NK-92 (cell line): ENCODE measurements at regions not wholly inside any gene's neighbourhood (a gene's known extent, or its start where the extent isn't known, plus 50 kb on each side); places are given as distances from the start of the nearest gene placed in this dataset.

ENCODE experiments used
- DNase-seq: peaks from one replicate; lab custom pipeline; 2025; ENCODE audit not compliant: unreplicated experiment; lab: John Stamatoyannopoulos, UW

DNA sequence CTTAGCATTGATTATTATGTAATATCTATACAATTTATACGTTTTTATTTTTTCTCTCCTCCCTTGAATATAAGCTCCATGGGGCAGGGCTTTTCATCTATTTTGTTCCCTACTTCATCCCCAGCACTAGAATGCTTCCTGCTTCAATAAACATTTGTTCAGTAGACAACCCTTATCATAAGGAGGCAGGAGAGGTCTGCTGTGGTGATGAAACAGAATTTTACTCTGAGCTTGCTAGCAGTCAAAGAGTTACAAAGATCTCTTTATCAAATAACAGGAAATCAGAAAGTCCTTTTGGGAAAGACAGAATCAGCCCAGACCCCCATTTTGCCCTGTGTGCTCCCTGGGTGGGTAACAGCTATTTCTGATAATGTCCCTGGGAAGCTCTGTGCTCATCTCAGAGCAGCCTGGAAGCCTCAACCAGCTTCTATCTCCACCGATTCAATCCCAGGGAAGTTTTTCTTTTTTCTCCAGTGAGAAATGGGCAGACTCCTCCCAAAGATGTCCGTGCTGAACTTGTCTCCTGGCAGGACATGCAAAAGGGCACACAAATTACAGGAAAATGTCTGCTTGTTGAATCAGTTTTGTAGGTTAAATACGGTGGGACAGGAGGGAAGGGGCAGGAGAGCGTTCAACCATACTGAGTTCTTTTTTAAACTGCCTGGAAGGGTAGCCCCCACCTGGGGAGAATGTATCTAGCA lies 84.7 kb upstream of the PKDCC start:
- no peak for DNase-seq

DNA sequence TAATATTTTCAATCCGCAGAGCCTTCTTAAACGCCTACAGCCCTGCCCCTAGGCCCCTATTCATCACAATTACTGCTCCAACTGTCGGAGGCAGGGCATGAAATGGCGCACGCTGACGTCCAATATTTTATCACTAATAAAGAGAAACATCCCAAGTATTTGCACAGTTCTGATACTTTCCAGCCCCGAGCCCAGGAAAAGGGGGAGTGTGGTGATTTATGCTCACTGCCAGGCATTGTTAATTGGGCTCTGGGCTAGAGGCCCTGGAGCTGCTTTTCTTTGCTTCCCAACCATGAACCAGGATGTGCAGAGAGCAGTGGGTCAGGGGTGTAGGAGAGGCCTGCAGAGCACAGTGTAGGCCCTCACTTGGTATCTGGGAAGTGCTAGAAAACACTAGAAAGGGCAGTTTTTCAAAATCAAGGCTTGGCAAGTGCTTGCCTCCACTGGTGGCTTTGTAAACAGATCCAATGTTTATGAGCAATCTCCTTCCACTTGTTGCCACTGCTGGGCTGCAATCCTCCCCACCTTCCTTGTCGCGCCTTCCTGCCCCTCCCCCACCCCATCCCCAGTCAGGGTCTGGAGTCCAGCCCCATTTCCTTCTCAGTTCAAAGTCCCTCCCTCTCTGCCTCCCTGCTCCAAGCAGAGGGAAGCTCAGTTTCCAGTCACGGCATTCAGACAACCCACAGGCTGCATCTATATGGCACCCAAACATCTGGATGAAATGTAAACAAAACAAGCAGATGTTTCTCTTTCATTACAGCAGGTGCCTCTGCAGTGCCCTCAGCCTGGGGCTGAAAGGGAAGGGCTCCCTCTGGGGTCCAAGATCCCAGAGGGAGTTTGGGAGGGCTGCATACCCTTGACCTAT lies 83.9 kb upstream of the PKDCC start:
- no peak for DNase-seq

DNA sequence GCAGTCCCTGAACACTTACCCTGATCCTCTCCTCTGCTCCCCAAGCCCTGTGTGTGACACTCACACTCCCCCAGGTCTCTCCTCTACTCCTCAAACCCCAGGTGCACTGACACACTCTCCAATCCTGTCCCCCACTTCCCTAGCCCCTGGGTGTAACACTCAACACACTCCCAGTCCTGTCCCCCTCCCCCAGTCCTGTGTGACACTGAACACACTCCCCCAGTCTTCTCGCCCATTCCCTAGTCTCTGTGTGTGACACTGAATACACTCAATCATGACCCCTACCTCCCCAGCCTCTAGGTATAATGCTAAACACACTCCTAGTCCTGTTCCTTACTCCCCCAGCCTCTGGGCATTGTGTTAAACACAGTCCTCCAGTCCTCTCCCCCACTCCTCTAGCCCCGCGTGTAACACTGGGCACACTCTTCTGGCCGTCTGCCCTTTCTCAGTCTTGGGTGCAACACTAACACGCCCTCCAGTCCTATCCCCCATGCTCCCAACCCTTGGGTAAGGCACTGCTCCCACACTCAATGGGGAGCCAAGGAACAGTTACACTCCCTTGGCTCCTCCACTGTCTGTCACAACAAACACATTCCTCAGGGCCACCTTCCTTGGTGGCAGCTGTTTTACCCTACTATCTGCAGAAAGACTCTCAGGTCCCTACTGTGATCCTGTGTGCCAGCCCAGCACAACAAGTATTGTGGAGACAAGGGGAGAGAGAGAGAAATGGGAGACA lies 82.5 kb upstream of the PKDCC start:
- no peak for DNase-seq

DNA sequence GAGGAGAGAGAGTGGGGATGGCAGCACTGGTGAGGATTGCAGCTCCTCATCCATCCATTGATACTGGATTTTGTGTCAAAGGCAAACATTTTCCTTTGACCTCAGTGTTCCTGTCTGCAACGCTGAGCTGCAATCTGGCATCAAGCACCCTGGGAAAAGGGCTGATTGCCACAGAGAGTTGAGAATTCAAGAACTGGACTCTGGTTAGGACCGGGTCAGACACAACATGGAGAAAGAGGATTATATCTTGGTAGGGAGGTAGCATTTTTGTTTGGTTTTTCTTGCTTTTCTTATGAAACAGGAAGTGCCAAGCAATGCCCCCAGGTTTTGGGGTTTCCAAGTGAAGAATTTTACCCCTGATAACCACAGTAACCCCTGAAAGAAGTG lies 81.9 kb upstream of the PKDCC start:
- no peak for DNase-seq

DNA sequence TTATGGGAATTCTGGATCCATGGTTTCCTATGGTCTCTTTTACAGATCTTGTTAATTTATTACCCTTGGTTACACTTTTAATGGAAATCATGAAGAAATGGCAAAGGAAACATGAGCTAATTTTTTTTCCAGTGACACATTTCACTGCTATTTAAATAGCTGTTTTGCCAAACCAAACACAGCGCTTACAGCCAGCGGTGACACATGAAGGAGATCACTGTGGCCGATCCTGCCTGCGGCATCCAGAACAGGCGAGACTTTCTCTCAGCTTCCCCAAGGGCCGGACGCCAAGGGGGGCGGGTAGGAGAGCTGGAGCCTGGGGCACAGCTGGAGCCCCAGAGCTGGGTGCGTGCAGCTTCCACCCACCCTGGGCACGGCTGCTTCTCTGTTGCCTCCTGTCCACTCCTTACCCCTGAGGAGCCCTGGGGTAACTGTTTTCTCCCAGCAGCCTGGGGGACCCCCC lies 81.4 kb upstream of the PKDCC start:
- no peak for DNase-seq

DNA sequence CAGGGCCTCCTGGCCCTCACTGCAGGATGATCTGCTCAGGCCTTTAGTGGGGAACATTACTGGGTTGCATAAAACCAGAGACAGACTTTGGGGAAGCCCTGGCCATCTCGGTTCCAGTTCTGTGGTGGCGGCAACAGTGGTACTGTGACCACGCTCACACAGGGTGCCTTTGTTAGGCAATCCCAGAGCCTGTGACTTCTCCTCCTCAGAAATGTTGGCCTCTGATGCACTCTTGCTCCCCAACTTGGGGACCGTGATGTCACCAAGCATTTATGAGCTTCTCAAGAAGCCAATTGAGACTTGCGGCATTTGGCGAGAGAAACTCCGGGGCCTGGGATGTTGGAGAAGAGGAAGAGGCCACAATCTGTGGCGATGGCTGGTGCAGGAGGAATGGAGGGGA lies 80.9 kb upstream of the PKDCC start:
- no peak for DNase-seq

DNA sequence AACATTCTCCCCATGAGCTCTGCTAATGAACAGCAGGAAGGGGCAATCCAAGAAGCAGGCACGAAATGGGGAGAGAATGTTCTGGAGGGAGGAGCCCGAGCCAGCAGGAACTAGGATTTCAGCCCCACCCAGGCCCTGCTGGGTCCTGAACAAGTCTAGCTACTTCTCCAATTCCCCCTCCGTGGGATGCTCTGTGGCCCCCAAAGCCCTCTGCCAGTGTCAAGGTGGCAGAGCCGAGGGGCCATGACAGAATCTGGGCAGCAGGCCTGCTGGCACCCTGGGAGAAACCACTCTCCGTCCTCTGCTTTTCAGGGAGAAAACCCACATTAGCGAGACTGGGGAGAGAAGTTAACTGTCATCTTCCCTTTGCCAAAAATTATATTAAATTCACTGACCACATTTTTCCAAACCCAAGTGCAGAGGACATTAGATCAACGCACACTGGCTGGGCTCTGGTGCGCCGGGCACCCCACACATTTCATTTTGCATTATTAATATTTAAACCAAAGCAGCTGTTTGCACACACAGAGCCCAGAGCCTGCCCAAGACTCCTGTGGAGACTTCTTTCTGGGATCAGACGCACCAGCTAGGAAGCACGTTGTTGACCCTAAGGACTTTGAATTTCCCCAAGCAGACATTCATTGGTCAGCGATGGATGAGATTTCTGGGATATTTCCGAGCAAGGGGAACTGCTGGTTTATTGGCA lies 80.2 kb upstream of the PKDCC start:
- DNase-seq = no peak

DNA sequence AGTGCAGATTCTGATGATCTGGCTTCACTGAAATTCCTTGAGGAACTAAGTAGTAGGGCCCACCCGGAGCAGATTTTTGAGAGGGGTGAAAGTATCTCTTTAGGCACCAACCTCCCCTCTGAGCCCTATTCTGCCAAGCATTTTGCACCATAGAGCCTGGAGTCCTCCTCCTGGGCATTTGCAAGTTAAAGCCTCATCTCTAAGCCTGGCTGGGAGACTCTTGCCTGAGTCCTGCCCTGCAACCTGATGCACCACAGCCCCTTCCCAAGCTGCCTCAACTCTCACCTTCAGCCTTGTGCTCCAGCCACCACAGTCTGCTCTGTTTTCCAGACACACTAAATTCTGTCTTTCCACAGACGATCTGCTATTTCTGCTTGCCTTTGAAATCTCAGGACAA lies 79.6 kb upstream of the PKDCC start:
- DNase-seq = no peak

DNA sequence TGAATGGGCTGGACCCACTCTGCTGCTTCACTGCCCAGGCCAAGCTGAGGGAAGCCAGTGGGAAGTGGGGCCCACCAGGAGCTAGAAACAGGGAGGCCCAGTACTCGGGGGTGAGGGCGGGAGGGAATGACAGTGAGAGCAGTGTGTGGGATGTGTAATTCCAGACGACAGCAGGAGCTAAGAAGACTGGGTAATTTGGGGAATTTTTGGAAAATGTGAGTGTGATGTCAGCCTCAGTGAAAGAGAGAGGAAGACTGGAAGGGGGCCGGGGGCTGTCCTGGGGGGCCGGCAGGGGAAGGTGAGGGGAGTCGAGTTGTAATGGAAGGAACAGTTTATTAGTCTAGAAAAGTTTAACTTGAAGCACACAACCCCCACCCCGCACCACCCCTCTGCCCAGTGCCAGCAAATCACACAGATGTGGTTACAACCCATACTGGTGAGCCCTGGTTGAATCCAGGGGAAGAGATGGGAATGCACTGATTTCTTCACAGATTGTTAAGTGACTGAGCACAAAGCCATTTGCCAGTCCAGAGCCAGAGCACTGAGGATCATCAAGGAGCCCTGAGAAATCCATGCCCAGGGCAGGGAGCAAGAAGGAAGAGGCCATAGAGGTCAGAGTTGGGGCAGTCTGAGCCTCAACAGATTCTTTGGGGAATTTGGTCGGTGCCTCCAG lies 76.7 kb upstream of the PKDCC start:
- DNase-seq = no peak

DNA sequence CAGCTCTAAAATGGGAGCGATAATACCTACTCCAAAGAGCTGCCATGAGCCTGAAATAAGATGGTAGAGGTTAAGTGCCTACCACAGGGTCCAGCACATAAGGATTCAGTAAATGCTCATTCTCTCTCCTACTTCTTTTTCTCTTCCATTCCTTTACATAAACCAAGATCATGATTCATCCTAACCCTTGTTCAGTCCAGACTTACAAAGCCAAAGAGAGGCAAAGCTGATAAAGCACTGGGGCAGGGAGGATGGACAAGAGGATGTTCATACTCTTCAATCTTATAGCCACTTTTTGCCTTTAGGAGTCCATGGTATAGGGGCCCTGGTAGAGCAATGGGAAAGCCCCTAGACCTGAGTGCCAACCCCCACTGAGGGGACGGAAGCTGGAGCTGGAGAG lies 75.6 kb upstream of the PKDCC start:
- no peak for DNase-seq

DNA sequence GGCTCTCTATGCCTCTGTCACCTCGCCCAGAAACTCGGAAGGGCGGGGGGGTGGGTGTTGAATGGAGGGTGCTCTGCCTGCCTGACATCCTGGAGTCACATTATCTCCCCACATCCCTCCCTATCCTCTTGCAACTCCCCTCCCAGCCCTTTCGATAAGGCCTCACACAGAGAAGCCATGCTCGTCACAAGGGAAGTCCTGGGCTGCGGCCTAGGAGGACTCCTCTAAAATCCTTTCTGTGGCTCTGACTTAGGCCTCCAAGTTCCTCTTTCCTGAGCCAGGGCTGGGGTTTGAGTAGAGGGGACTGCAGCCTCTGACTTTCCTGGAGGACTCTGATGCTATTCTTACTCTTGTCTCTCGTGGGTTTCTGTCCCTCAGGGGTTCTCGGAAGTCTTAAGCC lies 75.0 kb upstream of the PKDCC start:
- no peak for DNase-seq

DNA sequence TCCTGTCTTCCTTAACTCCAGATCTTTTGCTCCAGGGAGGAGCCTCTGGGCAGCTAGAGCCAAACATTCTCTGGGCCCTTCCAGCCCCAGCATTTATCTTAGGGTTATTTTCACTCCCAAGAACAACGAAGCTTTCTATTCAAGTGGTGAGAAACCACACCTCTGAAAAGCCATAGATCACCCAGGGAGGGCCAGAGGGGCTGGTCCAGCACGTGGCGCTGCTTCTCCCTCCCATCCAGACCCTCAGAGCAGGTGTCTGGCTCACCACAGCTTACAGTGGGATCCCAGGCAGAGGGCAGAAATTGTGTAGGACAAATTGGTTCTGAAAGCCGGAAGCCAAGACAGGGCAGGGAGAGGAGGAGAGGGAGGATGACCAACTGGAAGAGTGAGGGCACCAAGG lies 74.0 kb upstream of the PKDCC start:
- no peak for DNase-seq

DNA sequence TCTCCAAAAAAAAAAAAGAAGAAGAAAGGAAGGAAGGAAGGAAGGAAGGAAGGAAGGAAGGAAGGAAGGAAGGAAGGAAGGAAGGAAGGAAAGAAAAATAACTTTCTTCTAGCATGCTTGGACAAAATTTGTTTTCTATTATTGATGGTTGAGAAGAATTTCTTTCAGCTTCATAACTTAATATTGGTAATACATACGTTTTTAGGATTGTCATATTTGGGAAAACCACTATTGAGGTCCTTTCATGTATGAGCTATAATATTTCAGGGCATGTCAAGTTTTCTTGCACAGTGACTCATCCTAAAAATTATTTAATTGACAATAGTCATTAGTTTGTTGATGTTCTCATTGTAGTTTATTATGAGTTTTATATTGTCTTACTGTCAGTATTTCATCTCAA lies 66.4 kb upstream of the PKDCC start:
- no peak for DNase-seq

DNA sequence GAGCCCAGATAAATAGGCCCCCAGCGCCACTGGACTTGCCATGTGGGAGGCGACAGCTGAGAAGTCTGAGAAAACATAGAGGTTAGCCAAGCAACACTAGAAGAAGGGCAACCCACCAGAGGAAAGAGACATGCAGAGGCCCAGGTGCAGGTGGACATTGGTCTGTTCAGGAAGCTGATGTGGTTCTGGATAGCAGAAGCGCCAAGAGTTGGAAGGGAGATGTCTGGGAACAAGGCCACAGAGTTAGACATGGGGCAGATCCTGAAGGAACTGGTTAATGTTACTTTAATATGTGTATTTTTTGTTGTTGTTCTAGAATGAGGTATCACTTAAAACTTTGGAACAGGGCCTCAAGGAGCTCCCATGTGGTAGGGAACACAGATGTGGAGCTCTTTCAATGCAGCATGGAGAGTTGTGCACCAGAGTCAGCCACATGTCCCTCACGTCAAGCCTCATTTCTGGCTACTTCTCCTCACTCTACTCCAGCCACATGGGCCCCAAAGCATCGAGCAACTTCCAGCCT lies 62.2 kb upstream of the PKDCC start:
- no peak for DNase-seq

DNA sequence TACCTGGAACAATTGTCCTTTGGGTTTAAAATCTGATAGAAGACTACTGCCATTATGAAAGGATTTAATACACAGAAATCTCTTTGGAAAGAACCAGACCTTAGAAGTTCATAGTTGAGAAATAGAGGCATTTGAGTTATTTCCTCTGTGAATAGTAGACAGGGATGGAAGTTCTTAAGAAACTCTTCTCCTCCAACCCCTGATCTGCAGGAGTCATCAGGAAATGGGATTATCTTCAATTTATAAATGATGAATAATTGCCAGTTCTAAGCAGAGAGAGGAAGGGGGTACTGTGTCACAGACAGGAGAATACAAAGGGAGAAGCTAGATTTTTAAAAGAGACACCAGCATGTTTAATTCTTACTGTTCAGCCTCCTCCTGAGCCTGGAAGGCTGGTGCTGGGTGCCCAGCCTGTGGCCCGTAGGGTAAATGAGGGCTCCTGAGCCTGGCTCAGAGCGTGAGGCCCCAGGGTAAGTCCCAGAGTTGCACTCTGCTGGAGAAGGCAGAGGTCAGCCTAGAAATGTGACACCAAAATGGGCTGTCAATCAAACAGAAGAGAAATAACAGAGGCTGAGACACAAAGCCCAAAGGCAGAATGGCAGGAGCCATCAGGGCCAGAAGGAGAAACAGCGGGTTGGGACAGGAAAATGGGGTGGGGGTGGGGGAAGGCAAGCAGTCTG lies 58.2 kb upstream of the PKDCC start:
- no peak for DNase-seq

DNA sequence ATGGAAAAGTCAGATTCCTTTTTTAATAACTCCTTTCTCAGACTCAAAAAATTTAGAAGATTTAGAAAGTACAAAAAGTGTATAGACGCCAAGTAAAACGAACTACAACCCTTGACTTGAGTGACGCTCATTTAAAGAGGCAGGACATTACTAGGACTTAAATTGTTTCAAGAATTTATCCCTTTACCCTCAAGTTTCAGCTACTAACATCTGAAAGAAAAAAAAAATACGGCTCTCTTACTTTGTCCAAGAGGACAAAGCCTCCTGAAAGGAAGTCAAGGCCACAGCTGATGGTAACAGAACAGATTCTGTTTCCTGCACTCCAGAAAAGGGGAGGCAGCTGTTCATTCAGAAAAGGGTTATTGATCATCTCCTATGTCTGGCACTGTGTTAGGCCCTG lies 57.6 kb upstream of the PKDCC start:
- no peak for DNase-seq

DNA sequence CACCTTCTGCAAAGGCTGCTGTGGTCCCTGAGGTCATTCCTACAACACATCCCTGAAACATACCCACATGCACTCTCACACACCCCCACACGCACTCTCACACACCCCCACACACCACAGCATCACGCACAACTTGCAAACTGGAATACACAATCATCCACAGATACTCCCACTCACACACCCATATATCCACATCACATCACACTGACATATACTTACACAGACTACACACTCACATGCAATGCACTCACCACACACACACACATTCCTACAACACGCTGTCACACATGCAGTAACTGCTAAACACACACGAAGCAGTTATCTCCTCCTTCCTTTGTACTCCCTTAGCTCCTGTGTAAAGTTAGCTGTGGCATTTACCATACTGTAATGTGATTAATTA lies 57.1 kb upstream of the PKDCC start:
- DNase-seq = no peak

DNA sequence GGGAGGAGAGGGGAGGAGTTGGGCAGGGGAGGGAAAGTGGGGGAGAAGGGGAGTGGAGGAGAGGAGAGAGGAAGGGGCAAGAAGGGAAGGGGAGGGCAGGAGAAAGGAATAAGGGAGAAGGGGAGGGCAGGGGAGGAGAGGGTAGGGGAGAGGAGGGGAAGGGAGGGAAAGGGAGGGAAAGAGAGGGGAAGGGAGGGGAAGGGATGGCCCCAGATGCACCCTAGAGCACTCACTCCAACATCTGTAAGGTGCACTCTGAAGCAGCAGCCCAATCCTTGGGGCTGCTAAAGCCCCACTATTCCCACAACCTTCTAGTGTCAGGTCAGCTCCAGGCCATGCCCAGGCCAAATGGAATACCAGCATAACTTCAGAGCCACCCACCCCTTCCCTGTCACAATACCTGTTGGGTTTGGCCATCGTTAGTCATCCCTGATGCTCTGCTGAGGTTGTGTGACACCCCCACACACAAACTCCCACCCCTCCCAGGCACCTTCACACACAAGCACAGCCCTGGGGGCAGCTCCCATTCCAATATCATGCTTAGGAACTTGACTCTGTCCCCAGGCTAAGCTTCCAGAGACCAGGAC lies 55.7 kb upstream of the PKDCC start:
- DNase-seq = no peak

DNA sequence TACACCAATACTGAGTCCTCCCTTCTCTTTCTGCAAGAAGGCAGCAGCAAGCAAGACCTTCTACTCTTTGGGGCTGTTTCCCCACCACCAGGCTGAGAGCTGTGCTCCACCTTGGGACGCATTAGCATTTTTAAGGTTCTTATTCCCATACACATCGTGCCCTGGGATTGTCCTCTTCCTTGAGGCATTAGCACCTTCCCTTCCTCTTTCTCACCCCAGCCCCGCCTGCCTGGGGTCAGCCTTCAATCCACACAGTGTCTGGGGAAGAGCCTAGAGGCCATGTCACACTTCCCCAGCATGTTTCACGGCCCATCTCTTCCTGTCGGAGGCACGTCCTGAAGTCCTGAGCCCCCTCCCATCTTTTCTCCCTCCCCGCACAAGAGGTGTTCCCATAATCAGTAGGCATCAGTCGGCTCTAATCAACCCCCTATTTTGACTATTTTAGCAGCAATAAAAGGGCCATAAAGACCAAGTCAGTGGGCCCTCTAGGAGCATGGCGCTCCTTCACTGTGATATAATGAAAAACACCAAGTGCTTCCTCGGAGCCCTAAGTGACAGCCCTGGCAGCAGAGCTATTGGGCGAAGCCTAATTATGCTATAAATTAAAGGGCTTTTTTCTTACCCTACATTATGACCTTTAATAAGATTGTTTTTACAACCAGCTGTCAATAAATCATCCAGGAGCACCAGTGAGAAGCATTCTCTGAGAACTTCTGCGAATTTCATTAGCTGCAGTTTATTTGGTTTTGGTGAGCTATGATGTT lies 55.0 kb upstream of the PKDCC start:
- no peak for DNase-seq
